ENCODE measurements at regions not wholly inside any gene's neighbourhood (a gene's known extent, or its start where the extent isn't known, plus 50 kb on each side); places are given as distances from the start of the nearest gene placed in this dataset.
A peak's percentile ranks its signal among the peaks of the same experiment; 100 is the strongest.

DNA sequence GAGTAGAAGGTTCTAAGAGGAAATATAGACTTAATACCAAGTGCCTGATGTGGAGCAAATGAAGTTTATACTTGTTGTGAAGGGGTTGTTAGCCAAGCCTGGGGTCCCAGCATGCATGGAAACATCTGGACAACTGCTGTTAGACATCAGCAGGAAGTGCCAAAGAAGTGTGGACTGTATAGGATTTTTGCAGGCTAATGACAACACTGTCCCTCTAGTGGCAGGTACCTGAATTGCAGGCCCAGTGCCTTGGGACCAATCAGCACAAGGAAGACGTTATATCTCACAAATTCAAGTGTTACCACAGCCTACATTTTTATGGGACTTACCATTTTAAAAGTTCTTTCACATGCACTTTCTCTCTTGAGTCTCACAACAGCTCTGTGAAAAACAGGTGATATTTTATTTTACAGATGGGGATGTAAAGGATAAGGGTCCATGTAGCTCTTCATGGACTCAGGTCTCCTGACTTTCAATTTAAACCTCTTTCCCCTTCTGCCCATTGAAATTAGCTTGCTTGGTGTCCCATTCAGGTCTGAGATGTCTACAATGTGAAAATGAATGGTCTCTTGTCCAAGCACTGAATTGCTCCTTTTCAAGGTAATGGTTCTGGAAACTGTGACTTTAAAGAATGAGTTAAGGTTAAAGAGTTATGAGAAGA, 89.0 kb upstream of the MAP1B start:
- no peak for TF ChIP-seq POLR2AphosphoS5 (IDR thresholded peaks at IDR 0.05)
- TF ChIP-seq, protein P1, sequence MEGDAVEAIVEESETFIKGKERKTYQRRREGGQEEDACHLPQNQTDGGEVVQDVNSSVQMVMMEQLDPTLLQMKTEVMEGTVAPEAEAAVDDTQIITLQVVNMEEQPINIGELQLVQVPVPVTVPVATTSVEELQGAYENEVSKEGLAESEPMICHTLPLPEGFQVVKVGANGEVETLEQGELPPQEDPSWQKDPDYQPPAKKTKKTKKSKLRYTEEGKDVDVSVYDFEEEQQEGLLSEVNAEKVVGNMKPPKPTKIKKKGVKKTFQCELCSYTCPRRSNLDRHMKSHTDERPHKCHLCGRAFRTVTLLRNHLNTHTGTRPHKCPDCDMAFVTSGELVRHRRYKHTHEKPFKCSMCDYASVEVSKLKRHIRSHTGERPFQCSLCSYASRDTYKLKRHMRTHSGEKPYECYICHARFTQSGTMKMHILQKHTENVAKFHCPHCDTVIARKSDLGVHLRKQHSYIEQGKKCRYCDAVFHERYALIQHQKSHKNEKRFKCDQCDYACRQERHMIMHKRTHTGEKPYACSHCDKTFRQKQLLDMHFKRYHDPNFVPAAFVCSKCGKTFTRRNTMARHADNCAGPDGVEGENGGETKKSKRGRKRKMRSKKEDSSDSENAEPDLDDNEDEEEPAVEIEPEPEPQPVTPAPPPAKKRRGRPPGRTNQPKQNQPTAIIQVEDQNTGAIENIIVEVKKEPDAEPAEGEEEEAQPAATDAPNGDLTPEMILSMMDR (IDR thresholded peaks at IDR 0.05 in 8 of 11, conservative IDR thresholded peaks at IDR 0.05 in 3 of 11) = peak; percentile 83 to 96 (median 93)
- H3K27me3 ChIP-seq (replicated peaks in 1 of 7) = peaks cover 0 to 7% (median 0%) of the 10 kb centered on the region in 7 donors
- peak; percentile 72 for DNase-seq
- no peaks in the 10 kb centered on the region for H3K9me3 ChIP-seq
- WGBS, 5 donors = 10 to 33% (median 21%) methylated on average over 1 of the region's 1 CpG
- no peak overlapping the region for H3K27ac ChIP-seq
- no peaks in the 10 kb centered on the region for H3K4me1 ChIP-seq
- no peak overlapping the region for H3K4me3 ChIP-seq
- intact Hi-C loops (cut with DNase I; ENCODE audit: low total_unique reads) = loop anchor here (5.0 kb wide), 1 partner anchor 236 kb away; no protein-coding TSS in a partner anchor
- no peaks in the 10 kb centered on the region for H3K36me3 ChIP-seq

GRCh38 chr5:72020161-72020983, 86.9 kb upstream of the MAP1B start:
- 54 to 64% (median 59%) methylated on average over 4 of the region's 4 CpGs for WGBS, 5 donors
- TF ChIP-seq POLR2AphosphoS5 (IDR thresholded peaks at IDR 0.05) = no peak
- no peak overlapping the region for H3K4me3 ChIP-seq
- H3K4me1 ChIP-seq = no peaks in the 10 kb centered on the region
- H3K9me3 ChIP-seq = peaks cover 0 to 13% (median 0%) of the 10 kb centered on the region in 8 donors
- no peak overlapping the region for H3K27ac ChIP-seq
- intact Hi-C loops (cut with DNase I; ENCODE audit: low total_unique reads) = no loop called here
- peaks cover 0 to 6% (median 0%) of the 10 kb centered on the region in 7 donors for H3K27me3 ChIP-seq (replicated peaks in 1 of 7)
- DNase-seq = no peak
- H3K36me3 ChIP-seq = no peaks in the 10 kb centered on the region

DNA sequence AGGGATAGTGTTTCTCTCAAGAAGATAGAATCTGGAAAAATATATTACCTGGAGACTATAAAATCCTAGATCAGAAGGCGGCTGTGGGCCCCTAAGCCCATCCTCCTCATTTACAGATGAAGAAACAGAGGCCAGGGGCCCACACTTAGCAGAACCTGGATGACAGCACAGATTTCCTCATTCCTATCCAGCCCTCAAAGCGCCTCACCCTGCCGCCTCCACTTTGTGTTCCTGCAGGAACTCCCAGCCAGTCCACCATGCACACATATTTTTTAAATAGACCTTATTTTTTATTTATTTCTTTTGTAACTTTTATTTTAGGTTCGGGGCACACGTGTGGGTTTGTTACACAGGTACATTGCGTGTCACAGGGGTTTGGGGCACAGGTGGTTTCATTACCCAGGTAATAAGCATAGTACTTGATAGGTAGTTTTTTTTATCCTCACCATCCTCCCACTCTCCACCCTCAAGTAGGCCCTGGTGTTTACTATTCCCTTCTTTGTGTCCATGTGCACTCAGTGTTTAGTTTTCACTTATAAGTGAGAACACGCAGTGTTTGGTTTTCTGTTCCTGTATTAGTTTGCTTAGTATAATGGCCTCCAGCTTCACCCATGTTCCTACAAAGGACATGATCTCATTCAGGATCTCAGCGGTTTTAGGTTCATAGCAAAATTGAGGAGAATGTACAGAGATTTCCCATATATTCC, 85.5 kb upstream of the MAP1B start:
- intact Hi-C loops (cut with DNase I; ENCODE audit: low total_unique reads) = no loop called here
- no peak for DNase-seq
- H3K27me3 ChIP-seq (replicated peaks in 1 of 7) = peaks cover 0 to 6% (median 0%) of the 10 kb centered on the region in 7 donors
- H3K36me3 ChIP-seq = no peaks in the 10 kb centered on the region
- TF ChIP-seq POLR2A (IDR thresholded peaks at IDR 0.05) = no peak
- no peak for TF ChIP-seq POLR2AphosphoS5 (IDR thresholded peaks at IDR 0.05)
- TF ChIP-seq, protein P1 (IDR thresholded peaks at IDR 0.05 in 8 of 11, conservative IDR thresholded peaks at IDR 0.05 in 3 of 11) = no peak
- 91 to 95% (median 92%) methylated on average over 8 of the region's 8 CpGs for WGBS, 5 donors
- no peak overlapping the region for H3K4me3 ChIP-seq
- no peak overlapping the region for H3K27ac ChIP-seq
- H3K4me1 ChIP-seq = no peaks in the 10 kb centered on the region
- H3K9me3 ChIP-seq = peaks cover 0 to 13% (median 0%) of the 10 kb centered on the region in 8 donors

DNA sequence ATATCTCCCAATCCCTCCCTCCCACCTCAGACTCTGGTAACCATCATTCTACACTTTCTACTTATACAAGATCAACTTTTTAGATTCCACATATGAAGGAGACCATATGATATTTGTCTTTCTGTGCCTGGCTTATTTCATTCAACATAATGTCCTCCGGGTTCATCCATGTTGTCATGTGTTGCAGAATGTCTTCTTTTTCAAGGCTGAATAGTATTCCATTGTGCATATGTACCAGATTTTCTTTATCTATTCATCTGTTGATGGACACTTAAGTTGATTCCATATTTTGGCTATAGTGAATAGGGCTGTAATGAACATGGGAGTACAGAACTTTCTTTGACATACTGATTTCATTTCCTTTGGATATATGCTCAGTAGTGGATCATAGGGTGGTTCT, 78.9 kb upstream of the MAP1B start:
- no peaks in the 10 kb centered on the region for H3K36me3 ChIP-seq
- no peak for TF ChIP-seq POLR2A (IDR thresholded peaks at IDR 0.05)
- TF ChIP-seq, protein P1 (IDR thresholded peaks at IDR 0.05 in 8 of 11, conservative IDR thresholded peaks at IDR 0.05 in 3 of 11) = no peak
- no peak for TF ChIP-seq POLR2AphosphoS5 (IDR thresholded peaks at IDR 0.05)
- no peaks in the 10 kb centered on the region for H3K27me3 ChIP-seq (replicated peaks in 1 of 7)
- no peak overlapping the region for H3K27ac ChIP-seq
- H3K4me3 ChIP-seq = no peak overlapping the region
- peaks cover 0 to 13% (median 0%) of the 10 kb centered on the region in 8 donors for H3K9me3 ChIP-seq
- DNase-seq = no peak
- intact Hi-C loops (cut with DNase I; ENCODE audit: low total_unique reads) = no loop called here
- 90 to 98% (median 98%) methylated on average over 1 of the region's 1 CpG for WGBS, 5 donors
- H3K4me1 ChIP-seq = no peaks in the 10 kb centered on the region

Measured in spleen (tissue), 11 donors.